ENCODE measurements at regions not wholly inside any gene's neighbourhood (a gene's known extent, or its start where the extent isn't known, plus 50 kb on each side); places are given as distances from the start of the nearest gene placed in this dataset.
"Not testable (repeated sequence)": the region's sequence is repeated elsewhere in the genome, so short reads cannot be mapped to it uniquely, and the experiment has no call there.

GRCh38 chr21:17388226-17388625, 124.6 kb upstream of the CXADR start:
- DNase-seq = no peak

- no peak for DNase-seq
These were observed 123.5 kb upstream of the CXADR start for GRCh38 chr21:17389311-17389710.

GRCh38 chr21:17390569-17390968, 122.3 kb upstream of the CXADR start:
- DNase-seq = no peak

GRCh38 chr21:17391811-17392340, 121.0 kb upstream of the CXADR start:
- no peak for DNase-seq

GRCh38 chr21:17393413-17393812, 119.4 kb upstream of the CXADR start:
- no peak for DNase-seq

GRCh38 chr21:17396948-17397347, 115.9 kb upstream of the CXADR start:
- DNase-seq = no peak

- no peak for DNase-seq
These were observed 115.1 kb upstream of the CXADR start for GRCh38 chr21:17397703-17398102.

GRCh38 chr21:17398954-17399353, 113.9 kb upstream of the CXADR start:
- not testable (repeated sequence) for DNase-seq

- no peak for DNase-seq
These were observed 109.9 kb upstream of the CXADR start for GRCh38 chr21:17402937-17403336.

GRCh38 chr21:17406202-17406601, 106.6 kb upstream of the CXADR start:
- DNase-seq = no peak

- no peak for DNase-seq
These were observed 98.1 kb upstream of the CXADR start for GRCh38 chr21:17414766-17415165.

- DNase-seq = no peak
These were observed 96.7 kb upstream of the CXADR start for GRCh38 chr21:17416139-17416538.

GRCh38 chr21:17422931-17423330, 89.9 kb upstream of the CXADR start:
- no peak for DNase-seq

GRCh38 chr21:17427157-17427556, 85.7 kb upstream of the CXADR start:
- DNase-seq = no peak

- DNase-seq = no peak
These were observed 84.9 kb upstream of the CXADR start for GRCh38 chr21:17427831-17428483.

- DNase-seq = no peak
These were observed 84.4 kb upstream of the CXADR start for GRCh38 chr21:17428484-17428869.

GRCh38 chr21:17428980-17429379, 83.9 kb upstream of the CXADR start:
- no peak for DNase-seq

- no peak for DNase-seq
These were observed 82.9 kb upstream of the CXADR start for GRCh38 chr21:17429936-17430335.

- DNase-seq = no peak
These were observed 80.1 kb upstream of the CXADR start for GRCh38 chr21:17432732-17433057.

GRCh38 chr21:17433730-17434129, 79.1 kb upstream of the CXADR start:
- no peak for DNase-seq

GRCh38 chr21:17435565-17436543, 77.0 kb upstream of the CXADR start:
- no peak for DNase-seq

GRCh38 chr21:17436626-17437111, 76.2 kb upstream of the CXADR start:
- DNase-seq = no peak

- peak; percentile 43 for DNase-seq
These were observed 74.2 kb upstream of the CXADR start for GRCh38 chr21:17438635-17439034.

- DNase-seq = no peak
These were observed 71.9 kb upstream of the CXADR start for GRCh38 chr21:17440969-17441368.
